Thymus (tissue), 11 donors: ENCODE measurements at regions not wholly inside any gene's neighbourhood (a gene's known extent, or its start where the extent isn't known, plus 50 kb on each side); places are given as distances from the start of the nearest gene placed in this dataset.
"Not testable (repeated sequence)": the region's sequence is repeated elsewhere in the genome, so short reads cannot be mapped to it uniquely, and the experiment has no call there.

Experiments
- DNase-seq, 9 donors: peaks; one replicate each; pipeline ENCODE4 v3.0.0-alpha.2; 2013; ENCODE audit warnings: low spot score in 9 of 9, low read depth in 6 of 9, missing footprints in 1 of 9
- H3K27ac ChIP-seq, 2 donors: one replicate each; pipeline ENCODE4 v1.5.1; 2013; ENCODE audit warnings: control low read depth in 1 of 2, low read depth in 1 of 2, low read length in 1 of 2, mild to moderate bottlenecking in 1 of 2, moderate library complexity in 1 of 2
- H3K27me3 ChIP-seq, 2 donors: one replicate each; pipeline ENCODE4 v1.5.1; 2013; ENCODE audit warnings: low read length in 1 of 2; ENCODE audit not compliant: control insufficient read depth in 2 of 2, insufficient read depth in 1 of 2
- H3K36me3 ChIP-seq, 2 donors: one replicate each; pipeline ENCODE4 v1.5.1; 2013; ENCODE audit warnings: low read length in 1 of 2, mild to moderate bottlenecking in 1 of 2, moderate library complexity in 1 of 2; ENCODE audit not compliant: control insufficient read depth in 2 of 2, insufficient read depth in 2 of 2
- H3K4me1 ChIP-seq, 2 donors: one replicate each; pipeline ENCODE4 v1.5.1; 2013; ENCODE audit warnings: low read length in 2 of 2; ENCODE audit not compliant: control insufficient read depth in 2 of 2, insufficient read depth in 2 of 2
- H3K4me3 ChIP-seq, 2 donors: one replicate each; pipeline ENCODE4 v1.5.1; 2013; ENCODE audit warnings: low read length in 2 of 2, control low read depth in 1 of 2, mild to moderate bottlenecking in 1 of 2
- H3K9me3 ChIP-seq, 2 donors: one replicate each; pipeline ENCODE4 v1.5.1; 2013; ENCODE audit warnings: low read length in 1 of 2, mild to moderate bottlenecking in 1 of 2; ENCODE audit not compliant: control insufficient read depth in 2 of 2, insufficient read depth in 1 of 2
- WGBS: extraction: QIAGEN DNeasy Blood & Tissue Kit; methylation state at CpG from one replicate; pipeline ENCODE4 v1.1.7; 2013; 5-methylcytosine and 5-hydroxymethylcytosine counted together
- donor health status: healthy.

GRCh38 chr13:65677906-65678305 is 1552.2 kb downstream of the PCDH9 start:
- no peaks in the 10 kb centered on the region for H3K4me1 ChIP-seq
- no peak for DNase-seq
- H3K27ac ChIP-seq: no peak overlapping the region
- H3K27me3 ChIP-seq: no peaks in the 10 kb centered on the region
- 62% methylated on average over 1 of the region's 1 CpG for WGBS
- peaks cover 0 to 10% of the 10 kb centered on the region in 2 donors for H3K9me3 ChIP-seq
- no peaks in the 10 kb centered on the region for H3K36me3 ChIP-seq
- H3K4me3 ChIP-seq: no peak overlapping the region

- H3K27me3 ChIP-seq, DNase-seq, H3K27ac ChIP-seq, H3K36me3 ChIP-seq, H3K4me1 ChIP-seq, H3K4me3 ChIP-seq: not testable (repeated sequence)
- H3K9me3 ChIP-seq: peaks cover 0 to 10% of the 10 kb centered on the region in 2 donors
- WGBS: 89% methylated on average over 5 of the region's 5 CpGs
These were observed 1554.8 kb downstream of the PCDH9 start for GRCh38 chr13:65675383-65675782.

- peaks cover 0 to 1% of the 10 kb centered on the region in 2 donors for H3K9me3 ChIP-seq
- H3K36me3 ChIP-seq: no peaks in the 10 kb centered on the region
- 96% methylated on average over 6 of the region's 6 CpGs for WGBS
- H3K4me3 ChIP-seq: no peak overlapping the region
- DNase-seq: no peak
- no peak overlapping the region for H3K27ac ChIP-seq
- H3K27me3 ChIP-seq: no peaks in the 10 kb centered on the region
- no peaks in the 10 kb centered on the region for H3K4me1 ChIP-seq
These were observed 1560.0 kb downstream of the PCDH9 start for GRCh38 chr13:65670014-65670625.

GRCh38 chr13:65660731-65661130 is 1569.4 kb downstream of the PCDH9 start:
- no peak overlapping the region for H3K27ac ChIP-seq
- no peaks in the 10 kb centered on the region for H3K4me1 ChIP-seq
- no peaks in the 10 kb centered on the region for H3K9me3 ChIP-seq
- no peak overlapping the region for H3K4me3 ChIP-seq
- H3K27me3 ChIP-seq: no peaks in the 10 kb centered on the region
- no peak for DNase-seq
- 93% methylated on average over 1 of the region's 1 CpG for WGBS
- H3K36me3 ChIP-seq: no peaks in the 10 kb centered on the region

- Histone ChIP-seq H3K4me3 (no peak overlapping the region), H3K27ac (no peak overlapping the region), H3K36me3 (no peaks in the 10 kb centered on the region), H3K27me3 (no peaks in the 10 kb centered on the region), H3K4me1 (no peaks in the 10 kb centered on the region), H3K9me3 (no peaks in the 10 kb centered on the region)
- DNase-seq: no peak
- 93% methylated on average over 1 of the region's 1 CpG for WGBS
These were observed 1573.3 kb downstream of the PCDH9 start for GRCh38 chr13:65656740-65657329.

GRCh38 chr13:65653613-65654012 is 1576.5 kb downstream of the PCDH9 start:
- 87% methylated on average over 2 of the region's 2 CpGs for WGBS
- no peaks in the 10 kb centered on the region for H3K9me3 ChIP-seq
- DNase-seq: no peak
- no peaks in the 10 kb centered on the region for H3K36me3 ChIP-seq
- H3K4me1 ChIP-seq: no peaks in the 10 kb centered on the region
- no peaks in the 10 kb centered on the region for H3K27me3 ChIP-seq
- no peak overlapping the region for H3K4me3 ChIP-seq
- no peak overlapping the region for H3K27ac ChIP-seq

- no peaks in the 10 kb centered on the region for H3K36me3 ChIP-seq
- H3K9me3 ChIP-seq: no peaks in the 10 kb centered on the region
- H3K27me3 ChIP-seq: no peaks in the 10 kb centered on the region
- no peak for DNase-seq
- H3K4me1 ChIP-seq: no peaks in the 10 kb centered on the region
- 82% methylated on average over 5 of the region's 5 CpGs for WGBS
- no peak overlapping the region for H3K27ac ChIP-seq
- no peak overlapping the region for H3K4me3 ChIP-seq
These were observed 1579.8 kb downstream of the PCDH9 start for GRCh38 chr13:65650321-65650720.

- no peaks in the 10 kb centered on the region for H3K27me3 ChIP-seq
- DNase-seq: no peak
- WGBS: 66% methylated on average over 4 of the region's 4 CpGs
- no peaks in the 10 kb centered on the region for H3K36me3 ChIP-seq
- no peaks in the 10 kb centered on the region for H3K9me3 ChIP-seq
- H3K4me1 ChIP-seq: no peaks in the 10 kb centered on the region
- no peak overlapping the region for H3K4me3 ChIP-seq
- H3K27ac ChIP-seq: no peak overlapping the region
These were observed 1587.1 kb downstream of the PCDH9 start for GRCh38 chr13:65642996-65643395.

GRCh38 chr13:65642301-65642700 is 1587.8 kb downstream of the PCDH9 start:
- H3K4me3 ChIP-seq: no peak overlapping the region
- no peak overlapping the region for H3K27ac ChIP-seq
- no peaks in the 10 kb centered on the region for H3K4me1 ChIP-seq
- no peaks in the 10 kb centered on the region for H3K27me3 ChIP-seq
- no peak for DNase-seq
- no peaks in the 10 kb centered on the region for H3K36me3 ChIP-seq
- no peaks in the 10 kb centered on the region for H3K9me3 ChIP-seq
